ENCODE measurements at regions not wholly inside any gene's neighbourhood (a gene's known extent, or its start where the extent isn't known, plus 50 kb on each side); places are given as distances from the start of the nearest gene placed in this dataset.

GRCh38 chr1:175877939-175878737 is 134.7 kb upstream of the TNR start:
- H3K4me3 ChIP-seq (ENCODE audit: low read length) = no peak overlapping the region
- H3K4me1 ChIP-seq (ENCODE audit: insufficient read depth, low read length) = no peaks in the 10 kb centered on the region
- no peaks in the 10 kb centered on the region for H3K36me3 ChIP-seq (ENCODE audit: insufficient read depth, low read length)
- no peaks in the 10 kb centered on the region for H3K9me3 ChIP-seq (ENCODE audit: low read length)
- no peaks in the 10 kb centered on the region for H3K27me3 ChIP-seq (ENCODE audit: insufficient read depth, low read length)
- no peak overlapping the region for H2AFZ ChIP-seq (ENCODE audit: low read depth, low read length)

GRCh38 chr1:175875556-175875955 is 132.2 kb upstream of the TNR start:
- H3K36me3 ChIP-seq (ENCODE audit: insufficient read depth, low read length) = no peaks in the 10 kb centered on the region
- no peaks in the 10 kb centered on the region for H3K9me3 ChIP-seq (ENCODE audit: low read length)
- H3K4me1 ChIP-seq (ENCODE audit: insufficient read depth, low read length) = no peaks in the 10 kb centered on the region
- no peaks in the 10 kb centered on the region for H3K27me3 ChIP-seq (ENCODE audit: insufficient read depth, low read length)
- no peak overlapping the region for H3K4me3 ChIP-seq (ENCODE audit: low read length)
- H2AFZ ChIP-seq (ENCODE audit: low read depth, low read length) = no peak overlapping the region

DNA sequence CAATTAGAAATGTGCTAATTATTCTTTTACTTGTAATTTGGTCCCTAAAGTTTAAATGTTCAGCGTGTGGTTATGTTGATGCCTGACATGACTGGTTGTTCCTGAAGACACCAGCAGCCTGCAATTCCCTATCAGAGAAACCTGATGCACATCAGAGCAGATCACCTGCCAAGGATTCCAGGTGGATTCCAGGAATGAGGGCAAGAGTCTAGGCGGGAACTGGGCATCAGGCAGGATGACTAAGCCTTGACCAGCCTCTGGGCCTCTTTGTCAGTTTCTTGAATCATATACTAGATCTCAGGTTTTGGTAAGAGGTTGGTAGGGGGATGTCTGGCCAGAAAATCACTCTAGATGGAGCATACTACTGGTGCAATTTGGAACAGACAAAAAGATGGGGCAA is 130.7 kb upstream of the TNR start:
- Histone ChIP-seq H3K9me3 (ENCODE audit: low read length) (no peaks in the 10 kb centered on the region), H3K4me1 (ENCODE audit: insufficient read depth, low read length) (no peaks in the 10 kb centered on the region), H3K36me3 (ENCODE audit: insufficient read depth, low read length) (no peaks in the 10 kb centered on the region), H2AFZ (ENCODE audit: low read depth, low read length) (no peak overlapping the region), H3K4me3 (ENCODE audit: low read length) (no peak overlapping the region), H3K27me3 (ENCODE audit: insufficient read depth, low read length) (no peaks in the 10 kb centered on the region)

DNA sequence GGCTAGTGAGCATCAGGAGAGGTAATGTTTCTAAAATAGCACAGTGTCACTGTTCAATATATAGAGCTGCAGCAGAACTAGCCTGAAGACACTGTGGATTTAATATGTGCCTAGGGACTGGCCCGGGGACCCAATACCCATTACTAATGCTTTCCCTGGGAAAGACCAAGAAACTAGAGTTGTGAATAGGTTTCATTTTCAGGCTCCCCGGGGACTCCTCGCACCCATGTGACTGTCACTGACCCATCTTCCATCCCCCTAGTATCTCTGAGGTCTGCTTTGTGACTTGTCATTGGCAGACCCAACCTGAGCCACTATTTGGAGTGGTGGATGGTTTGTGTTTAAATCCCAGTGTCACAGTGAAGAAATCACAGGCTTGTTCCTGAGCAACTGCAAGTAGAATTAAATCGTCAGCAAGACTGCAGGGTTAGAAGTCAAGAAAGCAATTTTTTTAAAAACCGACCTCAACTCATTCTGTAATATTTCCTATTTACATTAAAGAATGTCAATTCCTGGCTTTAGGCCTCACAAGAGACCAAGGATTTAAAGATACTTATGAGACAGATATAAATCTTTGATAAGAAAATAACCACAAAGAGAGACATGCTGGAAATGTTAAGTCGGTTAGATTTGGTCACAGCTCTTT is 130.0 kb upstream of the TNR start:
- Histone ChIP-seq H3K4me3 (ENCODE audit: low read length) (no peak overlapping the region), H3K9me3 (ENCODE audit: low read length) (no peaks in the 10 kb centered on the region), H3K36me3 (ENCODE audit: insufficient read depth, low read length) (no peaks in the 10 kb centered on the region), H3K27me3 (ENCODE audit: insufficient read depth, low read length) (no peaks in the 10 kb centered on the region), H3K4me1 (ENCODE audit: insufficient read depth, low read length) (no peaks in the 10 kb centered on the region), H2AFZ (ENCODE audit: low read depth, low read length) (no peak overlapping the region)

GRCh38 chr1:175872588-175872987 is 129.2 kb upstream of the TNR start:
- Histone ChIP-seq H3K27me3 (ENCODE audit: insufficient read depth, low read length) (no peaks in the 10 kb centered on the region), H3K9me3 (ENCODE audit: low read length) (no peaks in the 10 kb centered on the region), H2AFZ (ENCODE audit: low read depth, low read length) (no peak overlapping the region), H3K4me3 (ENCODE audit: low read length) (no peak overlapping the region), H3K36me3 (ENCODE audit: insufficient read depth, low read length) (no peaks in the 10 kb centered on the region), H3K4me1 (ENCODE audit: insufficient read depth, low read length) (no peaks in the 10 kb centered on the region)

DNA sequence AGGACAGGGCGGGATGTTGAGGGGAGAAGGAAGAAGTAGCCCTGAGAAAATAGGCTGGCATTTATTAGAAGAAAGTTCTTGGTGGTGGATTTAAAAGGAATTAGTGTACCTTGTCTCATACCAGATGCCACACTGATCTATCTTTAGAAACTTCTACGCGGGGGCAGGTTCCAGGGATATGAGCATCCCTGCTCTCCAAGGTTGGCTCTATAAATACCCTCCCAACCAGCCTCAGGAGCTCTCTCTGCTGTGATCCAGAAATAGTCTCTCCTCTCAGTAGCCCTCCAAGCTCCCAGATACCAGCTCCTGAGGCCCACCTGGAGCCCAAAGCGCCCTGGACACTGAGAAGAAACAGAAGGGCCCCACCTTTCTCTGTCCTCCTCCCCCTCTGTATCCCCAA is 128.3 kb upstream of the TNR start:
- Histone ChIP-seq H3K27me3 (ENCODE audit: insufficient read depth, low read length) (no peaks in the 10 kb centered on the region), H3K4me1 (ENCODE audit: insufficient read depth, low read length) (peaks cover 3% of the 10 kb centered on the region), H3K9me3 (ENCODE audit: low read length) (no peaks in the 10 kb centered on the region), H3K36me3 (ENCODE audit: insufficient read depth, low read length) (no peaks in the 10 kb centered on the region), H2AFZ (ENCODE audit: low read depth, low read length) (no peak overlapping the region), H3K4me3 (ENCODE audit: low read length) (no peak overlapping the region)

GRCh38 chr1:175870217-175870616 is 126.8 kb upstream of the TNR start:
- Histone ChIP-seq H3K9me3 (ENCODE audit: low read length) (no peaks in the 10 kb centered on the region), H3K36me3 (ENCODE audit: insufficient read depth, low read length) (no peaks in the 10 kb centered on the region), H2AFZ (ENCODE audit: low read depth, low read length) (no peak overlapping the region), H3K4me1 (ENCODE audit: insufficient read depth, low read length) (peaks cover 14% of the 10 kb centered on the region), H3K4me3 (ENCODE audit: low read length) (no peak overlapping the region), H3K27me3 (ENCODE audit: insufficient read depth, low read length) (no peaks in the 10 kb centered on the region)

DNA sequence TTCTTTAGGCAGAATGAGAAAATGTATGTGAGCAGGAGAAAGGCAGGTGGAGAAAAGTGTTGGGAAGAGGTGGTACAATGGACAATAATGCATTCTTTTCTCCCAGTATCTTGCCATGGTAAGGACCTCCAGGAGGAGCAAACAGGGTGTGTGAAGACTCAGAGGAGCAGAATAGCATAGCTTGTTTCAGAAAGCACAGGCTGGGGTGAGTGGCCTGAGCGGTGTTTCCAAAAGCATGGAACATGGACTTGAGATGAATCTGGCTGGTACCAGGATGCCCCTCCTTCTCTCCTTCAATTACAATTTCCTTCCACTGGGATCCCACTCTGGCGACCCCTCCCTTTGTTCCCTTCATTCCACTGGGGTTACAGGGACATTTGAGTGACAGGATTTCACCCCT is 123.4 kb upstream of the TNR start:
- Histone ChIP-seq H3K4me1 (ENCODE audit: insufficient read depth, low read length) (peaks cover 20% of the 10 kb centered on the region), H2AFZ (ENCODE audit: low read depth, low read length) (no peak overlapping the region), H3K27me3 (ENCODE audit: insufficient read depth, low read length) (no peaks in the 10 kb centered on the region), H3K4me3 (ENCODE audit: low read length) (no peak overlapping the region), H3K9me3 (ENCODE audit: low read length) (no peaks in the 10 kb centered on the region), H3K36me3 (ENCODE audit: insufficient read depth, low read length) (no peaks in the 10 kb centered on the region)

DNA sequence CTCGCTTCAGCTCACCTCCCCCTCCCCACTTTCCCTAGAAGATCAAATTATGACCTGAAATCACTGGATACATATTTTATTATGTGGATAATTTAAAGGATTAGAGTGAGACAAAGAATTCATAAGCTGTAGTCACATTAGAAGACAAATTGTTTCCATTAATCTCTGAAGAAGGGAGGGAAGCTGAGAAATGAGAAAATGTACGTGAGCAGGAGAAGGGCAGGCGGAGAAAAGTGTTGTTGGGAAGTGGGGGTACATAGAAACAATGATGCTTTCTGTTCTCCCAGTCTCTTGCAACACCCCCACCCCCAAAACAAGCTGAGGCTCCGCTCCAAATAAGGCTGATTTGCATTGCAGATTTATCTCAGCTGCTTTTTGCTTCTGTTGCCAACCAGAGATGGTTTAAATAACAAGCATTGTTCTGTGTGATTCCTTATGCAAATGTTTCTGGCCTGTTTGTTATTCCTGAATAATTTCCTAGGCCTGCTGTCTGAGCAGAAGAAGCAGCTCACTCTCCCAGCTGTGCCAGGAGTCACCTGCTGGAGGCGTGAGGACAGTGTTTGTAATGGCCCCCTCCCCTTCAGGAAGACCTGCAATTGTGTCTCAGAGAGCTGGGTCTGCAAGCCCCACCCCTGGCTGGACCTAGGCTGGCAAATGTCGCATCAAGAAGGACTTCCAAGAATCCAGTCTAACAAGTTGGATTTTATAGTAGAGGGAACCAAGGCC is 121.8 kb upstream of the TNR start:
- no peak overlapping the region for H3K4me3 ChIP-seq (ENCODE audit: low read length)
- no peaks in the 10 kb centered on the region for H3K27me3 ChIP-seq (ENCODE audit: insufficient read depth, low read length)
- peaks cover 20% of the 10 kb centered on the region for H3K4me1 ChIP-seq (ENCODE audit: insufficient read depth, low read length)
- H2AFZ ChIP-seq (ENCODE audit: low read depth, low read length) = no peak overlapping the region
- H3K9me3 ChIP-seq (ENCODE audit: low read length) = no peaks in the 10 kb centered on the region
- H3K36me3 ChIP-seq (ENCODE audit: insufficient read depth, low read length) = no peaks in the 10 kb centered on the region

GRCh38 chr1:175864625-175865024 is 121.2 kb upstream of the TNR start:
- no peaks in the 10 kb centered on the region for H3K36me3 ChIP-seq (ENCODE audit: insufficient read depth, low read length)
- peaks cover under 1% of the 10 kb centered on the region for H3K27me3 ChIP-seq (ENCODE audit: insufficient read depth, low read length)
- H3K4me1 ChIP-seq (ENCODE audit: insufficient read depth, low read length) = peaks cover 20% of the 10 kb centered on the region
- no peak overlapping the region for H2AFZ ChIP-seq (ENCODE audit: low read depth, low read length)
- no peaks in the 10 kb centered on the region for H3K9me3 ChIP-seq (ENCODE audit: low read length)
- no peak overlapping the region for H3K4me3 ChIP-seq (ENCODE audit: low read length)

DNA sequence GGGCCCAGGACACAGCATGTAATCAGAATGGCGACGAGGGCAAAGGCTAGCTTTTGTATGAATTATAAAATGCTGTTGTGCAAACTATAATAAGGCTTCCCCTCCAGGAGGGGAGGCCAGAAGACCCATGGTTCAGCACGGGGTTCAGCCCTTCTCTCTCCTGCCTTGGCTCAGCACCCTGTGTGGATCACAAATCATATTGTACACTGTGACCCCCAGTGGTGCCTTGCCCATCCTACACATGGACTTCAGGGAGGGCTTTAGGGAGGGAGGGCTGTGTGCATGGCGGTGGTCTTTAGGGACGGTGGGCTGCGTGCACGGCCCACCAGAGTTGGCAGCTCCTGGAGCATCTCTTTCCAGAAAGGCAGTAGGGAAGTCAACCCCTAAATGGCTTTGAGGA is 120.8 kb upstream of the TNR start:
- no peaks in the 10 kb centered on the region for H3K9me3 ChIP-seq (ENCODE audit: low read length)
- no peaks in the 10 kb centered on the region for H3K36me3 ChIP-seq (ENCODE audit: insufficient read depth, low read length)
- H3K4me3 ChIP-seq (ENCODE audit: low read length) = no peak overlapping the region
- H2AFZ ChIP-seq (ENCODE audit: low read depth, low read length) = no peak overlapping the region
- peaks cover 20% of the 10 kb centered on the region for H3K4me1 ChIP-seq (ENCODE audit: insufficient read depth, low read length)
- H3K27me3 ChIP-seq (ENCODE audit: insufficient read depth, low read length) = peaks cover 5% of the 10 kb centered on the region

DNA sequence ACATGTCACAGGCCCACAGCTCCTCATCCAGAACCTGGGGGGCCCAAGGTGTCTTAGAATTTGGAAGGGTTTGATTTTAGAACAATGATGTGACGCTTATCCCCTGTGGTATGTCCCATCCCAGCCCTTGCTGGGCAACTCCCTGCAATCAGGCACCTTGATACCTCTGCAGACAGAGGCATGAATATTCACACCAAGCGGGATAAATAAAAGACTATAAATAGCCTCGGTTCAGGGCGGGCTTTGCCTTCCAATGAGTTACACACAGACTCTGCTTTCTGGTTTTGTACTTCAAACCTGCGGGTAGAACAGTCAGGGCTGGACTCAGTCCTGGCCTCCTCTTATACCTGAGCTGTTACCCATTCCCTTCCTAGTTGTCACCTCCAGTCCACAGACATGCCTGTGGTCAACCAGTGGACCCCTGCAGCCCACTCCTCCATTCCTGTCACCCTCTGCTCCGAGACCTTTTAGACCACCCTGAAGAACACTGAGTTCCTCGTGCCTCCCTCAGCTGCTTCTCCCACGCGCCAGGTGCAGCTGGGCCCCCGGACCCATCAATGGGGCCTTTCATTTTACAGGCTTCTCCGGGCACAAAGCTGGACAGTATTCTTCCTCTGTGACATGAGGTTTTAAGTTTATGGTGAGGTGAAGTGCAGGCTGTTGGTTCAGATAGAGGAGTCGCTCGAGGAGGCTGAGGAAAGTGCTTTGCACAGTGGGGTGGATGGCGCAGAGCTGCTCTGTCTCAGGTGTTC is 120.1 kb upstream of the TNR start:
- H3K9me3 ChIP-seq (ENCODE audit: low read length) = no peaks in the 10 kb centered on the region
- H3K27me3 ChIP-seq (ENCODE audit: insufficient read depth, low read length) = peaks cover 6% of the 10 kb centered on the region
- no peaks in the 10 kb centered on the region for H3K36me3 ChIP-seq (ENCODE audit: insufficient read depth, low read length)
- peaks cover 20% of the 10 kb centered on the region for H3K4me1 ChIP-seq (ENCODE audit: insufficient read depth, low read length)
- H3K4me3 ChIP-seq (ENCODE audit: low read length) = no peak overlapping the region
- H2AFZ ChIP-seq (ENCODE audit: low read depth, low read length) = no peak overlapping the region

DNA sequence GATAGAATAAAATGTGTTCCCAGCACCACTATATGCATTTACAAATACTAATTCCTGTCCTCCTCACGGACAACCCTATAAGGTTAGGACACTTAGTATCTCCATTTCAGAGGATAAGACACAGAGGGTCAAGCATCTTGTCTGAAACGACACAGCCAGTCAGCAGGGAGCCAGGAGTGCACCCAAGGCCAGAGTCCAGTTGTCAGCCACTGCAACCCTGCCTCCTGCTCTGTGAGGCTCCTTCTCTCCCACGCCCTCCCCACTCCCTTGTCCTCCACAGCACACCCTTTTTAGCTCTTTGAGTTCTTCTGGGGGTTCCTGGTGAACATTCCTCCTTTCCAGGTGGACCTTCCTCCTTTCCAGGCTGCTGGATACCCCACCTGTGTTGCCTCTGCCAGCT is 119.0 kb upstream of the TNR start:
- no peaks in the 10 kb centered on the region for H3K36me3 ChIP-seq (ENCODE audit: insufficient read depth, low read length)
- H3K9me3 ChIP-seq (ENCODE audit: low read length) = no peaks in the 10 kb centered on the region
- no peak overlapping the region for H2AFZ ChIP-seq (ENCODE audit: low read depth, low read length)
- H3K4me1 ChIP-seq (ENCODE audit: insufficient read depth, low read length) = peaks cover 20% of the 10 kb centered on the region
- H3K27me3 ChIP-seq (ENCODE audit: insufficient read depth, low read length) = peaks cover 11% of the 10 kb centered on the region
- no peak overlapping the region for H3K4me3 ChIP-seq (ENCODE audit: low read length)
